ENCODE measurements at regions not wholly inside any gene's neighbourhood (a gene's known extent, or its start where the extent isn't known, plus 50 kb on each side); places are given as distances from the start of the nearest gene placed in this dataset.

- no peak for DNase-seq
Measured at GRCh38 chr2:136168720-136169119, 50.8 kb upstream of the CXCR4 start.

- no peak for DNase-seq
Measured at GRCh38 chr2:136167721-136168475, 49.9 kb upstream of the CXCR4 start.
